ENCODE measurements at regions not wholly inside any gene's neighbourhood (a gene's known extent, or its start where the extent isn't known, plus 50 kb on each side); places are given as distances from the start of the nearest gene placed in this dataset.

- Histone ChIP-seq H3K27me3 (ENCODE audit: insufficient read depth, low read depth, low read length) (no peaks in the 10 kb centered on the region), H3K9me2 (ENCODE audit: insufficient read depth, low read length) (no peaks in the 10 kb centered on the region), H3K79me2 (replicated peaks; ENCODE audit: insufficient read depth, low read length) (no peaks in the 10 kb centered on the region), H3K4me3 (ENCODE audit: low read length) (no peak overlapping the region), H3K36me3 (ENCODE audit: insufficient read depth, low read length) (no peaks in the 10 kb centered on the region), H3K27ac (ENCODE audit: low read length) (no peak overlapping the region), H2AFZ (ENCODE audit: low read depth, low read length) (no peak overlapping the region), H4K20me1 (ENCODE audit: insufficient read depth) (no peaks in the 10 kb centered on the region), H3F3A (ENCODE audit: insufficient read depth, low read length, poor library complexity, severe bottlenecking) (no peaks in the 10 kb centered on the region), H3K9ac (ENCODE audit: low read length) (no peak overlapping the region), H3K9me3 (ENCODE audit: low read length) (no peaks in the 10 kb centered on the region), H3K4me2 (ENCODE audit: low read length) (no peak overlapping the region)
- no peak for TF ChIP-seq REST (IDR thresholded peaks at IDR 0.05; ENCODE audit: borderline replicate concordance)
- no peak for TF ChIP-seq EP300 (conservative IDR thresholded peaks at IDR 0.05; ENCODE audit: poor library complexity, severe bottlenecking)
- TF ChIP-seq POLR2AphosphoS5 (IDR thresholded peaks at IDR 0.05), result no peak
- TF ChIP-seq CTCF (IDR thresholded peaks at IDR 0.05; ENCODE audit: poor library complexity, severe bottlenecking), result no peak
These were observed 95.2 kb upstream of the KLF7 start for GRCh38 chr2:207260947-207261346.

GRCh38 chr2:207264310-207264709, 98.6 kb upstream of the KLF7 start:
- Histone ChIP-seq H3K4me3 (ENCODE audit: low read length) (no peak overlapping the region), H3K9ac (ENCODE audit: low read length) (no peak overlapping the region), H3K27ac (ENCODE audit: low read length) (no peak overlapping the region), H2AFZ (ENCODE audit: low read depth, low read length) (no peak overlapping the region), H3K27me3 (ENCODE audit: insufficient read depth, low read depth, low read length) (no peaks in the 10 kb centered on the region), H3K36me3 (ENCODE audit: insufficient read depth, low read length) (no peaks in the 10 kb centered on the region), H4K20me1 (ENCODE audit: insufficient read depth) (no peaks in the 10 kb centered on the region), H3K9me2 (ENCODE audit: insufficient read depth, low read length) (no peaks in the 10 kb centered on the region), H3K9me3 (ENCODE audit: low read length) (no peaks in the 10 kb centered on the region), H3K4me2 (ENCODE audit: low read length) (no peak overlapping the region), H3F3A (ENCODE audit: insufficient read depth, low read length, poor library complexity, severe bottlenecking) (no peaks in the 10 kb centered on the region), H3K79me2 (replicated peaks; ENCODE audit: insufficient read depth, low read length) (no peaks in the 10 kb centered on the region)
- TF ChIP-seq RAD21 (conservative IDR thresholded peaks at IDR 0.05) (no peak), EP300 (conservative IDR thresholded peaks at IDR 0.05; ENCODE audit: poor library complexity, severe bottlenecking) (no peak), EZH2 (IDR thresholded peaks at IDR 0.05; ENCODE audit: borderline replicate concordance, insufficient read depth, low read length, poor library complexity, severe bottlenecking) (no peak), POLR2AphosphoS5 (IDR thresholded peaks at IDR 0.05) (no peak), REST (IDR thresholded peaks at IDR 0.05; ENCODE audit: borderline replicate concordance) (no peak), MXI1 (conservative IDR thresholded peaks at IDR 0.05; ENCODE audit: poor library complexity, severe bottlenecking) (no peak), CTCF (IDR thresholded peaks at IDR 0.05; ENCODE audit: poor library complexity, severe bottlenecking) (no peak), SMC3 (conservative IDR thresholded peaks at IDR 0.05; ENCODE audit: poor library complexity) (no peak), TAF1 (IDR thresholded peaks at IDR 0.05; ENCODE audit: low read depth) (no peak)
